ENCODE measurements at regions not wholly inside any gene's neighbourhood (a gene's known extent, or its start where the extent isn't known, plus 50 kb on each side); places are given as distances from the start of the nearest gene placed in this dataset.

- in situ Hi-C loops (cut with HindIII; ENCODE audit: extremely low pct_ligation_motif_present, low pct_unique_long_range_greater_than_20kb) (no loop called here), intact Hi-C loops (cut with micrococcal nuclease; ENCODE audit: unreplicated experiment) (no loop called here)
- H3K9ac ChIP-seq (ENCODE audit: insufficient read depth, low read depth, low read length): no peak overlapping the region
- POLR2A ChIA-PET: no interaction called here
- CTCF ChIA-PET (ENCODE audit: low intra/inter-chr PET ratio, low total read pairs): no interaction called here
- no TSS peak for BruUV-seq (replicated peaks)
- H3K4me1 ChIP-seq (ENCODE audit: insufficient read depth, low read length): no peaks in the 10 kb centered on the region
- H2AFZ ChIP-seq (ENCODE audit: low read length): no peak overlapping the region
- 2% methylated on average over 2 of the region's 2 CpGs for WGBS (ENCODE audit: low lambda C conversion rate)
- no peak for ATAC-seq
- H3K27me3 ChIP-seq (ENCODE audit: control insufficient read depth in 1 of 2, insufficient read depth in 2 of 2, low read length in 2 of 2): no peaks in the 10 kb centered on the region
- no peaks in the 10 kb centered on the region for H3K36me3 ChIP-seq (replicated peaks in 1 of 2; ENCODE audit: control insufficient read depth in 1 of 2, insufficient read depth in 2 of 2, low read length in 2 of 2)
- H3K4me3 ChIP-seq (replicated peaks in 1 of 3; ENCODE audit: insufficient read depth in 1 of 3, low read depth in 2 of 3, low read length in 3 of 3): no peak overlapping the region
- no peak for FAIRE-seq
- peaks cover 77% of the 10 kb centered on the region for H3K9me3 ChIP-seq (ENCODE audit: low read length)
- H3K4me2 ChIP-seq (ENCODE audit: low read depth, low read length): no peak overlapping the region
- TF ChIP-seq CREB1 (IDR thresholded peaks at IDR 0.05): no peak
- no peak for TF ChIP-seq CREB1 (CRISPR knock-in tag; IDR thresholded peaks at IDR 0.05)
- no peak for TF ChIP-seq SETDB1 (CRISPR knock-in tag; IDR thresholded peaks at IDR 0.05; ENCODE audit: borderline replicate concordance)
- no peak for TF ChIP-seq ZBTB10 (CRISPR knock-in tag; IDR thresholded peaks at IDR 0.05; ENCODE audit: borderline replicate concordance)
- no peak for TF ChIP-seq RFXAP (CRISPR knock-in tag; IDR thresholded peaks at IDR 0.05; ENCODE audit: borderline replicate concordance)
- no peak for TF ChIP-seq CEBPZ (IDR thresholded peaks at IDR 0.05; ENCODE audit: low read length)
- TF ChIP-seq SP1 (IDR thresholded peaks at IDR 0.05): no peak
- TF ChIP-seq SP1 (CRISPR knock-in tag; IDR thresholded peaks at IDR 0.05): no peak
- TF ChIP-seq ETV5 (CRISPR knock-in tag; IDR thresholded peaks at IDR 0.05; ENCODE audit: borderline replicate concordance): no peak
- TF ChIP-seq NKX3-1 (CRISPR knock-in tag; IDR thresholded peaks at IDR 0.05): no peak
- no peak for TF ChIP-seq ELF1 (CRISPR knock-in tag; IDR thresholded peaks at IDR 0.05)
- TF ChIP-seq ZNF879 (CRISPR knock-in tag; IDR thresholded peaks at IDR 0.05): no peak
- TF ChIP-seq POGZ (CRISPR knock-in tag; IDR thresholded peaks at IDR 0.05): no peak
- TF ChIP-seq HMG20A (CRISPR knock-in tag; IDR thresholded peaks at IDR 0.05; ENCODE audit: borderline replicate concordance): no peak
- TF ChIP-seq SPEN (CRISPR knock-in tag; IDR thresholded peaks at IDR 0.05; ENCODE audit: low read depth): no peak
- TF ChIP-seq MAFF (IDR thresholded peaks at IDR 0.05; ENCODE audit: low read depth, low read length): no peak
- no peak for TF ChIP-seq ATF1 (CRISPR knock-in tag; IDR thresholded peaks at IDR 0.05)
- TF ChIP-seq IRF2 (CRISPR knock-in tag; IDR thresholded peaks at IDR 0.05): no peak
- no peaks in the 10 kb centered on the region for H4K20me1 ChIP-seq (ENCODE audit: insufficient read depth, low read length)
- H3K27ac ChIP-seq (ENCODE audit: extremely low read length, insufficient read depth, low read length): no peak overlapping the region
- H3K79me2 ChIP-seq (ENCODE audit: insufficient read depth, low read length): no peaks in the 10 kb centered on the region
- no peak for DNase-seq (ENCODE audit: low spot score)
Measured at GRCh38 chr4:30182786-30183185, 537.4 kb upstream of the PCDH7 start.
